GM23338 (cell line): ENCODE measurements at regions not wholly inside any gene's neighbourhood (a gene's known extent, or its start where the extent isn't known, plus 50 kb on each side); places are given as distances from the start of the nearest gene placed in this dataset.

ENCODE experiments used
- ATAC-seq: fragments of 200-7000 bp; cut with Tn5 transposase; 3 replicates; pipeline ENCODE4 v1.9.1; 2020
- DNase-seq: peaks from one replicate; pipeline ENCODE4 v3.0.0-alpha.2; 2015; ENCODE audit warnings: low spot score
- H2AFZ ChIP-seq: fragments of 200-600 bp; sonication (generic); 2 replicates; pipeline ENCODE4 v1.8.0; 2016; ENCODE audit warnings: antibody characterized with exemption, mild to moderate bottlenecking, moderate library complexity
- H3F3A ChIP-seq: fragments of 200-600 bp; sonication (generic); replicated peaks from 2 replicates; pipeline ENCODE4 v1.8.0; 2017; ENCODE audit warnings: antibody characterized with exemption, mixed run types, low read depth
- H3K27ac ChIP-seq: fragments of 200-600 bp; sonication (generic); 2 replicates; pipeline ENCODE4 v1.6.1; 2016; ENCODE audit warnings: low read depth
- H3K27me3 ChIP-seq: fragments of 200-600 bp; sonication (generic); 2 replicates; pipeline ENCODE4 v1.8.0; 2016; ENCODE audit warnings: mild to moderate bottlenecking, mixed run types, moderate library complexity; ENCODE audit not compliant: insufficient read depth
- H3K36me3 ChIP-seq: fragments of 200-600 bp; sonication (generic); 2 replicates; pipeline ENCODE4 v1.8.0; 2016; ENCODE audit warnings: mild to moderate bottlenecking; ENCODE audit not compliant: insufficient read depth
- H3K4me1 ChIP-seq: fragments of 200-600 bp; sonication (generic); 2 replicates; pipeline ENCODE4 v1.8.0; 2016; ENCODE audit warnings: mild to moderate bottlenecking, moderate library complexity; ENCODE audit not compliant: insufficient read depth
- H3K4me2 ChIP-seq: fragments of 200-600 bp; sonication (generic); 2 replicates; pipeline ENCODE4 v1.7.1; 2017; ENCODE audit warnings: mixed run types
- H3K4me3 ChIP-seq: fragments of 200-600 bp; sonication (generic); 2 replicates; pipeline ENCODE4 v1.6.1; 2016; ENCODE audit warnings: mixed run types
- H3K79me2 ChIP-seq: fragments of 200-600 bp; sonication (generic); replicated peaks from 2 replicates; pipeline ENCODE4 v1.8.0; 2017; ENCODE audit warnings: mild to moderate bottlenecking; ENCODE audit not compliant: insufficient read depth
- H3K9me2 ChIP-seq: fragments of 200-600 bp; sonication (generic); 2 replicates; pipeline ENCODE4 v1.8.0; 2017; ENCODE audit not compliant: insufficient read depth
- H4K20me1 ChIP-seq: fragments of 200-600 bp; sonication (generic); replicated peaks from 2 replicates; pipeline ENCODE4 v1.8.0; 2017; ENCODE audit warnings: mild to moderate bottlenecking; ENCODE audit not compliant: insufficient read depth
- H3K27ac Mint-ChIP-seq: 2 replicates; pipeline ENCODE4 v1.8.0; 2020; ENCODE audit warnings: inconsistent platforms, mild to moderate bottlenecking, moderate library complexity, mixed read lengths
- H3K27me3 Mint-ChIP-seq: 3 replicates; pipeline ENCODE4 v1.8.0; 2022; ENCODE audit warnings: low read depth, mild to moderate bottlenecking, moderate library complexity, mixed read lengths, inconsistent platforms; ENCODE audit not compliant: insufficient read depth, poor library complexity
- H3K36me3 Mint-ChIP-seq: 3 replicates; pipeline ENCODE4 v1.8.0; 2021; ENCODE audit warnings: low read depth, mild to moderate bottlenecking, inconsistent platforms, moderate library complexity, mixed read lengths
- H3K4me1 Mint-ChIP-seq: 3 replicates; pipeline ENCODE4 v1.8.0; 2020; ENCODE audit warnings: mild to moderate bottlenecking, inconsistent platforms, mixed read lengths
- H3K4me3 Mint-ChIP-seq: 3 replicates; pipeline ENCODE4 v1.8.0; 2021; ENCODE audit warnings: moderate library complexity, mild to moderate bottlenecking, inconsistent platforms, mixed read lengths
- H3K9me3 Mint-ChIP-seq: 3 replicates; pipeline ENCODE4 v1.8.0; 2020; ENCODE audit warnings: moderate library complexity, mild to moderate bottlenecking, inconsistent platforms, mixed read lengths
- CREB1 ChIP-seq: fragments of 250-450 bp; sonication (Bioruptor Pico); IDR thresholded peaks from 2 replicates; pipeline ENCODE4 v1.5.0; 2020; ENCODE audit warnings: low read depth, mild to moderate bottlenecking, moderate library complexity
- CTCF ChIP-seq, 2 experiments: fragments of 200-600 bp in 1 of 2; sonication (generic) in 1 of 2; conservative IDR thresholded peaks; 2 replicates each; pipeline versions ENCODE4 v1.5.1 to v1.6.1; 2016 to 2017; ENCODE audit warnings: antibody characterized with exemption in 2 of 2, low read depth in 2 of 2, mild to moderate bottlenecking in 2 of 2, moderate library complexity in 1 of 2
- EZH2phosphoT487 ChIP-seq: fragments of 200-600 bp; sonication (generic); IDR thresholded peaks from one replicate; pipeline ENCODE4 v1.8.1; 2018; ENCODE audit warnings: antibody characterized with exemption; ENCODE audit not compliant: unreplicated experiment
- JUNB ChIP-seq: IDR thresholded peaks from one replicate; pipeline ENCODE4 v1.6.1; 2016; ENCODE audit warnings: antibody characterized with exemption; ENCODE audit not compliant: unreplicated experiment
- NANOG ChIP-seq: IDR thresholded peaks from 2 replicates; pipeline ENCODE4 v1.6.1; 2016; ENCODE audit warnings: antibody characterized with exemption, borderline replicate concordance
- POLR2AphosphoS5 ChIP-seq: IDR thresholded peaks from 2 replicates; pipeline ENCODE4 v1.6.1; 2016; ENCODE audit warnings: antibody characterized with exemption, low read depth
- ZNF114 ChIP-seq: fragments of 250-450 bp; sonication (Bioruptor Pico); IDR thresholded peaks from 2 replicates; pipeline ENCODE4 v1.5.0; 2020; ENCODE audit warnings: mild to moderate bottlenecking, moderate library complexity
- ZNF331 ChIP-seq: fragments of 250-450 bp; sonication (Bioruptor Pico); IDR thresholded peaks from 2 replicates; pipeline ENCODE4 v1.5.0; 2020; ENCODE audit warnings: low read depth, mild to moderate bottlenecking, moderate library complexity
- TF ChIP-seq, protein P1 (sequence below): fragments of 250-450 bp; sonication (Bioruptor Pico); IDR thresholded peaks from 2 replicates; pipeline ENCODE4 v1.5.0; 2020; ENCODE audit warnings: mild to moderate bottlenecking, moderate library complexity
- TF ChIP-seq, protein P2 (sequence below): IDR thresholded peaks from one replicate; pipeline ENCODE4 v1.6.1; 2018; ENCODE audit warnings: antibody characterized with exemption; ENCODE audit not compliant: unreplicated experiment

- no peaks in the 10 kb centered on the region for H3K36me3 Mint-ChIP-seq
- H3K4me3 Mint-ChIP-seq: no peak overlapping the region
- Histone ChIP-seq H3K36me3 (no peaks in the 10 kb centered on the region), H4K20me1 (no peaks in the 10 kb centered on the region), H3K4me3 (no peak overlapping the region), H3K27me3 (no peaks in the 10 kb centered on the region), H3K4me2 (no peak overlapping the region), H3K9me2 (no peaks in the 10 kb centered on the region), H3F3A (no peaks in the 10 kb centered on the region), H3K79me2 (no peaks in the 10 kb centered on the region), H3K27ac (no peak overlapping the region), H3K4me1 (no peaks in the 10 kb centered on the region), H2AFZ (no peak overlapping the region)
- no peaks in the 10 kb centered on the region for H3K9me3 Mint-ChIP-seq
- H3K27ac Mint-ChIP-seq: no peak overlapping the region
- H3K4me1 Mint-ChIP-seq: no peaks in the 10 kb centered on the region
- no peak for DNase-seq
- TF ChIP-seq ZNF114 (CRISPR knock-in tag) (no peak), POLR2AphosphoS5 (no peak), JUNB (no peak)
- no peak for ATAC-seq
- H3K27me3 Mint-ChIP-seq: no peaks in the 10 kb centered on the region
These were observed 102.9 kb upstream of the ARHGEF3 start for GRCh38 chr3:56904552-56905215.

DNA sequence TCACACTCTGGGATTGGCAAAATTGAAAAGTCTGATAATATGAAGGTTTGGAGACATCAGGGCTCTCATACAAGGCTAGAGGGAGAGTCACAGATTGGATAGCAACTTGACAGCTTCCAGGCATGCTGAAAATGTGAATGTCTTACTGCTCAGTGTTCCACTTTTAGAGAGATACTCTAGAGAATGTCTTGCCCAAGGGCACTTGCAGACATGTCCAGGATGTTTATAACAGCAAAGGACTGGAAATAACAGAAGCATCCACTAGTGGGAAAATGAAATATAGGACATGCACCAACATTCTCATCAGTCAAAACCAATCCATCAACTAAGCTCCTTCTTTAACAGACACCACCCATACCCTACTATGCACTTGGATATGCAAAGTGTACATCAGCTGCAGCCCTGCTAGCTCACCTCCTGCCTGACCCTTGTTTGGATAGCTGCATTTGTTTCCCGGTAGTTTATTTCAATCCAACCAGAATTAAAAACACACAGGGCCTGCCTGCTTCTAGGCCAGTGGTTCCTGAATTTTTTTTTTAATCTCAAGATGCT, 101.6 kb upstream of the ARHGEF3 start:
- Histone ChIP-seq H3K4me3 (no peak overlapping the region), H3K27ac (no peak overlapping the region), H3K4me2 (no peak overlapping the region), H3K79me2 (no peaks in the 10 kb centered on the region), H3K27me3 (no peaks in the 10 kb centered on the region), H3K9me2 (no peaks in the 10 kb centered on the region), H3F3A (no peaks in the 10 kb centered on the region), H3K36me3 (no peaks in the 10 kb centered on the region), H2AFZ (no peak overlapping the region), H3K4me1 (no peaks in the 10 kb centered on the region), H4K20me1 (no peaks in the 10 kb centered on the region)
- Mint-ChIP-seq H3K9me3 (no peaks in the 10 kb centered on the region), H3K36me3 (no peaks in the 10 kb centered on the region), H3K4me3 (no peak overlapping the region), H3K27me3 (no peaks in the 10 kb centered on the region), H3K27ac (no peak overlapping the region), H3K4me1 (no peaks in the 10 kb centered on the region)
- DNase-seq (no peak), ATAC-seq (no peak)
- TF ChIP-seq CTCF (conservative IDR thresholded peaks at IDR 0.05; ENCODE audit: low read depth in 2 of 2) (no peak), EZH2phosphoT487 (no peak), NANOG (no peak), JUNB (no peak), ZNF331 (CRISPR knock-in tag) (no peak), ZNF114 (CRISPR knock-in tag) (no peak), CREB1 (CRISPR knock-in tag) (no peak)
- TF ChIP-seq, protein P1, sequence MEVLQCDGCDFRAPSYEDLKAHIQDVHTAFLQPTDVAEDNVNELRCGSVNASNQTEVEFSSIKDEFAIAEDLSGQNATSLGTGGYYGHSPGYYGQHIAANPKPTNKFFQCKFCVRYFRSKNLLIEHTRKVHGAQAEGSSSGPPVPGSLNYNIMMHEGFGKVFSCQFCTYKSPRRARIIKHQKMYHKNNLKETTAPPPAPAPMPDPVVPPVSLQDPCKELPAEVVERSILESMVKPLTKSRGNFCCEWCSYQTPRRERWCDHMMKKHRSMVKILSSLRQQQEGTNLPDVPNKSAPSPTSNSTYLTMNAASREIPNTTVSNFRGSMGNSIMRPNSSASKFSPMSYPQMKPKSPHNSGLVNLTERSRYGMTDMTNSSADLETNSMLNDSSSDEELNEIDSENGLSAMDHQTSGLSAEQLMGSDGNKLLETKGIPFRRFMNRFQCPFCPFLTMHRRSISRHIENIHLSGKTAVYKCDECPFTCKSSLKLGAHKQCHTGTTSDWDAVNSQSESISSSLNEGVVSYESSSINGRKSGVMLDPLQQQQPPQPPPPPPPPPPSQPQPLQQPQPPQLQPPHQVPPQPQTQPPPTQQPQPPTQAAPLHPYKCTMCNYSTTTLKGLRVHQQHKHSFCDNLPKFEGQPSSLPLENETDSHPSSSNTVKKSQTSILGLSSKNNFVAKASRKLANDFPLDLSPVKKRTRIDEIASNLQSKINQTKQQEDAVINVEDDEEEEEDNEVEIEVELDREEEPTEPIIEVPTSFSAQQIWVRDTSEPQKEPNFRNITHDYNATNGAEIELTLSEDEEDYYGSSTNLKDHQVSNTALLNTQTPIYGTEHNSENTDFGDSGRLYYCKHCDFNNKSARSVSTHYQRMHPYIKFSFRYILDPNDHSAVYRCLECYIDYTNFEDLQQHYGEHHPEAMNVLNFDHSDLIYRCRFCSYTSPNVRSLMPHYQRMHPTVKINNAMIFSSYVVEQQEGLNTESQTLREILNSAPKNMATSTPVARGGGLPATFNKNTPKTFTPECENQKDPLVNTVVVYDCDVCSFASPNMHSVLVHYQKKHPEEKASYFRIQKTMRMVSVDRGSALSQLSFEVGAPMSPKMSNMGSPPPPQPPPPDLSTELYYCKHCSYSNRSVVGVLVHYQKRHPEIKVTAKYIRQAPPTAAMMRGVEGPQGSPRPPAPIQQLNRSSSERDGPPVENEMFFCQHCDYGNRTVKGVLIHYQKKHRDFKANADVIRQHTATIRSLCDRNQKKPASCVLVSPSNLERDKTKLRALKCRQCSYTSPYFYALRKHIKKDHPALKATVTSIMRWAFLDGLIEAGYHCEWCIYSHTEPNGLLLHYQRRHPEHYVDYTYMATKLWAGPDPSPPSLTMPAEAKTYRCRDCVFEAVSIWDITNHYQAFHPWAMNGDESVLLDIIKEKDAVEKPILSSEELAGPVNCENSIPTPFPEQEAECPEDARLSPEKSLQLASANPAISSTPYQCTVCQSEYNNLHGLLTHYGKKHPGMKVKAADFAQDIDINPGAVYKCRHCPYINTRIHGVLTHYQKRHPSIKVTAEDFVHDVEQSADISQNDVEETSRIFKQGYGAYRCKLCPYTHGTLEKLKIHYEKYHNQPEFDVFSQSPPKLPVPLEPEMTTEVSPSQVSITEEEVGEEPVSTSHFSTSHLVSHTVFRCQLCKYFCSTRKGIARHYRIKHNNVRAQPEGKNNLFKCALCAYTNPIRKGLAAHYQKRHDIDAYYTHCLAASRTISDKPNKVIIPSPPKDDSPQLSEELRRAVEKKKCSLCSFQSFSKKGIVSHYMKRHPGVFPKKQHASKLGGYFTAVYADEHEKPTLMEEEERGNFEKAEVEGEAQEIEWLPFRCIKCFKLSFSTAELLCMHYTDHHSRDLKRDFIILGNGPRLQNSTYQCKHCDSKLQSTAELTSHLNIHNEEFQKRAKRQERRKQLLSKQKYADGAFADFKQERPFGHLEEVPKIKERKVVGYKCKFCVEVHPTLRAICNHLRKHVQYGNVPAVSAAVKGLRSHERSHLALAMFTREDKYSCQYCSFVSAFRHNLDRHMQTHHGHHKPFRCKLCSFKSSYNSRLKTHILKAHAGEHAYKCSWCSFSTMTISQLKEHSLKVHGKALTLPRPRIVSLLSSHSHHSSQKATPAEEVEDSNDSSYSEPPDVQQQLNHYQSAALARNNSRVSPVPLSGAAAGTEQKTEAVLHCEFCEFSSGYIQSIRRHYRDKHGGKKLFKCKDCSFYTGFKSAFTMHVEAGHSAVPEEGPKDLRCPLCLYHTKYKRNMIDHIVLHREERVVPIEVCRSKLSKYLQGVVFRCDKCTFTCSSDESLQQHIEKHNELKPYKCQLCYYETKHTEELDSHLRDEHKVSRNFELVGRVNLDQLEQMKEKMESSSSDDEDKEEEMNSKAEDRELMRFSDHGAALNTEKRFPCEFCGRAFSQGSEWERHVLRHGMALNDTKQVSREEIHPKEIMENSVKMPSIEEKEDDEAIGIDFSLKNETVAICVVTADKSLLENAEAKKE (CRISPR knock-in tag): no peak
- TF ChIP-seq, protein P2, sequence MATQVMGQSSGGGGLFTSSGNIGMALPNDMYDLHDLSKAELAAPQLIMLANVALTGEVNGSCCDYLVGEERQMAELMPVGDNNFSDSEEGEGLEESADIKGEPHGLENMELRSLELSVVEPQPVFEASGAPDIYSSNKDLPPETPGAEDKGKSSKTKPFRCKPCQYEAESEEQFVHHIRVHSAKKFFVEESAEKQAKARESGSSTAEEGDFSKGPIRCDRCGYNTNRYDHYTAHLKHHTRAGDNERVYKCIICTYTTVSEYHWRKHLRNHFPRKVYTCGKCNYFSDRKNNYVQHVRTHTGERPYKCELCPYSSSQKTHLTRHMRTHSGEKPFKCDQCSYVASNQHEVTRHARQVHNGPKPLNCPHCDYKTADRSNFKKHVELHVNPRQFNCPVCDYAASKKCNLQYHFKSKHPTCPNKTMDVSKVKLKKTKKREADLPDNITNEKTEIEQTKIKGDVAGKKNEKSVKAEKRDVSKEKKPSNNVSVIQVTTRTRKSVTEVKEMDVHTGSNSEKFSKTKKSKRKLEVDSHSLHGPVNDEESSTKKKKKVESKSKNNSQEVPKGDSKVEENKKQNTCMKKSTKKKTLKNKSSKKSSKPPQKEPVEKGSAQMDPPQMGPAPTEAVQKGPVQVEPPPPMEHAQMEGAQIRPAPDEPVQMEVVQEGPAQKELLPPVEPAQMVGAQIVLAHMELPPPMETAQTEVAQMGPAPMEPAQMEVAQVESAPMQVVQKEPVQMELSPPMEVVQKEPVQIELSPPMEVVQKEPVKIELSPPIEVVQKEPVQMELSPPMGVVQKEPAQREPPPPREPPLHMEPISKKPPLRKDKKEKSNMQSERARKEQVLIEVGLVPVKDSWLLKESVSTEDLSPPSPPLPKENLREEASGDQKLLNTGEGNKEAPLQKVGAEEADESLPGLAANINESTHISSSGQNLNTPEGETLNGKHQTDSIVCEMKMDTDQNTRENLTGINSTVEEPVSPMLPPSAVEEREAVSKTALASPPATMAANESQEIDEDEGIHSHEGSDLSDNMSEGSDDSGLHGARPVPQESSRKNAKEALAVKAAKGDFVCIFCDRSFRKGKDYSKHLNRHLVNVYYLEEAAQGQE: no peak
